Right atrium auricular region (tissue), 2 donors: ENCODE measurements at regions not wholly inside any gene's neighbourhood (a gene's known extent, or its start where the extent isn't known, plus 50 kb on each side); places are given as distances from the start of the nearest gene placed in this dataset.
A peak's percentile ranks its signal among the peaks of the same experiment; 100 is the strongest.

Source experiments
- DNase-seq: peaks from one replicate; pipeline ENCODE4 v3.0.0-alpha.2; 2019; ENCODE audit warnings: low spot score
- H3K27ac ChIP-seq, 2 donors: fragments of 200-600 bp; sonication (generic); 1 replicate in 1 of 2; 2 replicates in 1 of 2; pipeline ENCODE4 v1.5.1; 2016 to 2019
- H3K27me3 ChIP-seq, 2 donors: fragments of 200-600 bp; sonication (generic); one replicate each; pipeline versions ENCODE4 v1.5.1 to v1.6.0; 2017 to 2019
- H3K36me3 ChIP-seq: fragments of 200-600 bp; sonication (generic); one replicate; pipeline ENCODE4 v1.5.1; 2016
- H3K4me1 ChIP-seq, 2 donors: fragments of 200-600 bp; sonication (generic); one replicate each; pipeline versions ENCODE4 v1.5.1 to v1.6.0; 2017 to 2019
- H3K4me3 ChIP-seq, 2 donors: fragments of 200-600 bp; sonication (generic); 1 replicate in 1 of 2; 2 replicates in 1 of 2; pipeline ENCODE4 v1.5.1; 2017 to 2019; ENCODE audit warnings: mild to moderate bottlenecking in 1 of 2, moderate library complexity in 1 of 2
- H3K9me3 ChIP-seq, 2 donors: fragments of 200-600 bp; sonication (generic); one replicate each; pipeline ENCODE4 v1.5.1; 2019
- TF ChIP-seq, protein P1 (sequence below), 2 donors: fragments of 200-600 bp; sonication (generic); IDR thresholded peaks; one replicate each; pipeline ENCODE4 v1.5.1; 2019; ENCODE audit warnings: antibody characterized with exemption in 2 of 2

DNA sequence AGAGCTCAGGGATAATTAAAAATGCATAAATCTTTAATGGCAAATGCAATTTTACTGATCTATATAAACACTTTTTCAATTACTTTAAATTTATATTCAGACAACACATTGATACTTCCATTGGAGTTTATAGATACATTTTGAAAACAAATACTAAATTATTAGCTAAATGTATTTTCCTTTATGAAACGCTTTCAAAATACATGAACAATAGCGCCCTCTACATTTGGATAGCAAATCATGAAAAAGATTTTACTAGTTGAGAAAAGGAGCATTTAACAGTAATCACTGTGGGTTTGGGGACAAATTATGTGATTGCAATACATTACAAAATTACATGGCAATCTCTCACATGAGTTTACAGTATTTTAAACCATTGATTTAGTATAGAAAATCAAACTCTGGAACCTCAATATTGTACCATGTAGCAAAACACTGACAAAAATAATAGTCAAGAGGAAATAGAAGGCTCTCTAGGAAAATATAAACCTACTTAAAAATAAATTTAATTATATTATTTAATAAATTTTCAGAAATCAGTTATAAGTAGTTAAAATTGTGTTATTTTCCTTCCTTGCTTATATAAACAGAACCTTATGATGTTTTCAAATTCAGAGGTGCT is 207.9 kb downstream of the ZIC1 start:
- no peaks in the 10 kb centered on the region for H3K27me3 ChIP-seq
- TF ChIP-seq, protein P1, sequence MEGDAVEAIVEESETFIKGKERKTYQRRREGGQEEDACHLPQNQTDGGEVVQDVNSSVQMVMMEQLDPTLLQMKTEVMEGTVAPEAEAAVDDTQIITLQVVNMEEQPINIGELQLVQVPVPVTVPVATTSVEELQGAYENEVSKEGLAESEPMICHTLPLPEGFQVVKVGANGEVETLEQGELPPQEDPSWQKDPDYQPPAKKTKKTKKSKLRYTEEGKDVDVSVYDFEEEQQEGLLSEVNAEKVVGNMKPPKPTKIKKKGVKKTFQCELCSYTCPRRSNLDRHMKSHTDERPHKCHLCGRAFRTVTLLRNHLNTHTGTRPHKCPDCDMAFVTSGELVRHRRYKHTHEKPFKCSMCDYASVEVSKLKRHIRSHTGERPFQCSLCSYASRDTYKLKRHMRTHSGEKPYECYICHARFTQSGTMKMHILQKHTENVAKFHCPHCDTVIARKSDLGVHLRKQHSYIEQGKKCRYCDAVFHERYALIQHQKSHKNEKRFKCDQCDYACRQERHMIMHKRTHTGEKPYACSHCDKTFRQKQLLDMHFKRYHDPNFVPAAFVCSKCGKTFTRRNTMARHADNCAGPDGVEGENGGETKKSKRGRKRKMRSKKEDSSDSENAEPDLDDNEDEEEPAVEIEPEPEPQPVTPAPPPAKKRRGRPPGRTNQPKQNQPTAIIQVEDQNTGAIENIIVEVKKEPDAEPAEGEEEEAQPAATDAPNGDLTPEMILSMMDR (IDR thresholded peaks at IDR 0.05): peak; percentile 54 to 65
- no peak overlapping the region for H3K4me3 ChIP-seq
- no peak for DNase-seq
- H3K27ac ChIP-seq: no peak overlapping the region
- no peaks in the 10 kb centered on the region for H3K36me3 ChIP-seq
- no peaks in the 10 kb centered on the region for H3K4me1 ChIP-seq
- no peaks in the 10 kb centered on the region for H3K9me3 ChIP-seq

DNA sequence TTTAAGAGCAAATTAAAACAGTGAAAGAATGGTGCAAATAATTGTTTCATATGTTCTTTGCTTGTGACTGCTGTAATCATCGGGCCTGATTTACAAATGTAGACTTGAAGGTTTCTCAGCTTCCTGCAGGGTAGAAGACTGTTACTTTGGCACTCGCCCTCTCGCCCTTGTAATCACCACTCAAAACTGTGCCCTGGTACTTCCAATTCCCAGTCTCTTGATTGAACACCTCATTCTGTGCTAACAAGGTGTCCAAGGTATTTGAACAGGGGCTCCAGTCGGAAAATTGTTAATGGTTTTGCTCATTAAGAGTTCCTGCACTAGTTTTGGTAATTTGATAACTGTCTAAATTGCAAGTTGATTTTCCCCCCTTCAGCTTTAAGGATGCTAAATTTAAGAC is 209.5 kb downstream of the ZIC1 start:
- Histone ChIP-seq H3K4me3 (no peak overlapping the region), H3K9me3 (no peaks in the 10 kb centered on the region), H3K27ac (no peak overlapping the region), H3K27me3 (no peaks in the 10 kb centered on the region), H3K4me1 (no peaks in the 10 kb centered on the region), H3K36me3 (no peaks in the 10 kb centered on the region)
- TF ChIP-seq, protein P1 (IDR thresholded peaks at IDR 0.05): no peak
- no peak for DNase-seq

DNA sequence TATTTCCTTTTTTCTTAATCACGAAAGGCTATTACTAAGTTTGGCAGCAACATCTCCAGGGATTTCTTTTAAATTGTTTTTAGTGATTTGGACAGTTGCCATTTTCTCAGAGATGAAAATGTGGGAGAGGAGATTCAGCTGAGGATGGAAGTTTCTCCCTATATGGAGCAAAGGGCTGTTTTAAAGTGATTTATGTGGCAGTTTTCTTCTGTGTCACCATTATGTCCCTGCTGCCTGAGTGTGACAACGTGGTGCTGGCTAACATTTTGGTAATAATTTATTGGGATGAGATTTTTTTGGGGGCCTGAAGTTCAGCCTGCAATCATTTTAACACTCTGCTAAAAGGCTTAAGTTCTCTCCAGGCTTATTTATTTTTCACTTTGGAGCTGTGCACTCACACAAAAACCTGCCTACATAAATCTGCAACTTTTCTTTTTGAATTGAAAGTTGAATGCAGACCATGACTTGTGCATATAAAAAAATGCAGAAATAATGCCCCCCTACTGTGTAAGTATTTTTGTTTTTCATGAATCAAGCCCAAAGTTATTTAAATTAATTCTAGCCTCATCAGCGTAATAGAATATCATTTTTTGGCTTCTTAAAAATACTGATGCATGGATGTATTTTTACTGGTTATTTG is 210.9 kb downstream of the ZIC1 start:
- TF ChIP-seq, protein P1 (IDR thresholded peaks at IDR 0.05): no peak
- H3K36me3 ChIP-seq: no peaks in the 10 kb centered on the region
- DNase-seq: no peak
- no peaks in the 10 kb centered on the region for H3K4me1 ChIP-seq
- H3K4me3 ChIP-seq: no peak overlapping the region
- H3K9me3 ChIP-seq: no peaks in the 10 kb centered on the region
- no peaks in the 10 kb centered on the region for H3K27me3 ChIP-seq
- no peak overlapping the region for H3K27ac ChIP-seq

DNA sequence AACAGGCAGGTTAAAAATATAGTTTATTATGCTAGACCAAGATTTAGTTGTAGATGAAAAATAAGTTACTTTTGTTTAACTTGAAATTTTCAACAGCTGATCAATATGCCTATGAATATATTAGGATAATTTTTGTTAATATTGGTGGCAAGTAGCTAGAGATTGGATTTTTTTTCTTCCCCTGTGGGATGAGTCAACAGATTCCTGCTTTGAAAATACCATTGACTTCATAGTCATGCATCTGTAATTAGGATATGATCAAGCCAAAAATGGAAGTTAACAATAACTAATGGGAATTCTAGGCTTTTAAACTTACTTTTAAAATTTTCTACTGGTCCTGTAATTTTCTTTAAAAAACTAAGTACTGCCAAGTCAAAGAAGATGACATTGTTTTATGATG is 211.7 kb downstream of the ZIC1 start:
- H3K27ac ChIP-seq: no peak overlapping the region
- no peak overlapping the region for H3K4me3 ChIP-seq
- H3K36me3 ChIP-seq: no peaks in the 10 kb centered on the region
- H3K4me1 ChIP-seq: no peaks in the 10 kb centered on the region
- TF ChIP-seq, protein P1 (IDR thresholded peaks at IDR 0.05): no peak
- no peaks in the 10 kb centered on the region for H3K27me3 ChIP-seq
- DNase-seq: no peak
- no peaks in the 10 kb centered on the region for H3K9me3 ChIP-seq

DNA sequence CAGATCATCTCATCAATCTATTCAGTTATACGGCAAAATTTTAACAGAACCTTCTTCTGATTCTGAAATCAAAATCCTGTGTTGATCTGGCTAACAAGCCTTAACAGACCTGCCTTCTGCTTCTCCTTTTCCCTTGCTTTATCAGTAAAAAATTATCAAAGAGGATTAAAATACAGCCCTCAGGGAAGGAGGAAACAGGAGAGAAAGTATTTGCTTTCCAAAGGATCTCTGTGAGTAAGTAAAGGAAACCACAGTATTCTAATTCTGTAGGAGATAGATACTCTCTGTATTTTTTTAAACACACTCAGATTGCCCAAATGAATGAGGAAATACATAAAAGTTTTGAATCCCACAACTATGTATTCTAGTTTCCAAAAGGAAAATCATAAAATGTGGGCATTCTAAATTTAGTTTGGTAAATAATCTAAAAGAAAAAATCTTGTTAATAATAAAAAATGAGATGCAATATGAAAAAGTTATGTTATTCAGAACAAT is 221.8 kb downstream of the ZIC1 start:
- H3K4me1 ChIP-seq: no peaks in the 10 kb centered on the region
- H3K27ac ChIP-seq: no peak overlapping the region
- H3K9me3 ChIP-seq: peaks cover 0 to 6% of the 10 kb centered on the region in 2 donors
- no peak overlapping the region for H3K4me3 ChIP-seq
- no peaks in the 10 kb centered on the region for H3K27me3 ChIP-seq
- H3K36me3 ChIP-seq: no peaks in the 10 kb centered on the region
- DNase-seq: no peak
- TF ChIP-seq, protein P1 (IDR thresholded peaks at IDR 0.05): no peak
